NCI-H146 treated with DMSO at 0.1 percent for 48 hours (cell line): ENCODE measurements at regions not wholly inside any gene's neighbourhood (a gene's known extent, or its start where the extent isn't known, plus 50 kb on each side); places are given as distances from the start of the nearest gene placed in this dataset.

ENCODE experiments used
- DNase-seq: peaks from one replicate; lab custom pipeline; 2025; ENCODE audit not compliant: unreplicated experiment; lab: John Stamatoyannopoulos, UW

GRCh38 chr1:83735526-83735925 lies 263.4 kb downstream of the TTLL7 start:
- no peak for DNase-seq

- DNase-seq = no peak
Observed at GRCh38 chr1:83734420-83734819, 264.5 kb downstream of the TTLL7 start.

DNA sequence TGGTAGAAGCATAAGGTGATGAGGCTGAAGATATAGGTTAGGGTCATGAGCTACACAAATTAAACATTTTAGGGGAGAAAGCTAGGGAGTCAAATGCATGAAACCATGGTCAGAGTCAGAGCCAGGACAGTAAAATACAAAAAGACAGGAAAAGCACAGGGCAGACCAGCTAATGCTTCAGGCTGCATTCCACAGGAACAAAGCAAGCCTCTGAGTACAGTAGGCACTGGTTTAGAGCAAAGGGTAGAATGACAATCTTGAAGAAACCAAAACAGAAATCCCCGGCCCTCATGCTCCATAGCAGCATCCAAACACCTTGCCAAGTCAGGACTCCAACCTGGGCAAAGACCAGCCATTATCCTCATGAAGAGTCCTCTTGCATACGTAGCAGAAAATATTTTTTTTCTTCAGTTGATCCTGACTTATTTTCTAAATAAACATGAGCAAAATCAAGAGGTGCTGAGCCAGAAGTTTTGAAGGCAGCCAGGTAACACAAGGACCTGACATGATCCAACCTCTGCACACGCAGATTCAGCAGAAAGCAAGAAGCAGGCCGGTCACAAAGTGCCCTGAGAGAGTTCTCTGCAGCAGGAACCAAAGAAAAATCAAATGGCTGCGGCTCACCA lies 273.1 kb downstream of the TTLL7 start:
- DNase-seq = no peak

GRCh38 chr1:83718338-83718737 lies 280.6 kb downstream of the TTLL7 start:
- DNase-seq = no peak

GRCh38 chr1:83717785-83718184 lies 281.1 kb downstream of the TTLL7 start:
- no peak for DNase-seq

DNA sequence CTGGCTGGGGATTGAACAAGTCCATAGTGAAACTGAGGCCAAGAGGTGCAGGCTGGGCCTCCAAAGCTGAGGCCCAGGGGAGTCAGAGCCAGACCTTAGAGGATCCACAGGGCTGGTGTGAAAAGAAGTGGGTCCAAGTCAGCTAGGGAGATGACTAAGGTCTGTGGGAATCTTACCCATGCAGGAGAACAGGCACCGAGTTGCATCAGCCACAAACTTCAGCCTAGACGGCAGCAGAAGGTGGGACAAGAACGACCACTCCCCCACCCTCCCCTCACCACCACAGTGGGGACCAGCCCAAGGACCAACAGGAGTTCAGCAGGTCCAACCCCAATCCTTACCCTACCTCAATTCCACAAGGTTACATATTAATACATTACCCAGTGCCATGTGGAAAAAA lies 282.3 kb downstream of the TTLL7 start:
- no peak for DNase-seq

GRCh38 chr1:83715550-83715949 lies 283.4 kb downstream of the TTLL7 start:
- no peak for DNase-seq

- DNase-seq = no peak
Observed at GRCh38 chr1:83709662-83710061, 289.3 kb downstream of the TTLL7 start.

DNA sequence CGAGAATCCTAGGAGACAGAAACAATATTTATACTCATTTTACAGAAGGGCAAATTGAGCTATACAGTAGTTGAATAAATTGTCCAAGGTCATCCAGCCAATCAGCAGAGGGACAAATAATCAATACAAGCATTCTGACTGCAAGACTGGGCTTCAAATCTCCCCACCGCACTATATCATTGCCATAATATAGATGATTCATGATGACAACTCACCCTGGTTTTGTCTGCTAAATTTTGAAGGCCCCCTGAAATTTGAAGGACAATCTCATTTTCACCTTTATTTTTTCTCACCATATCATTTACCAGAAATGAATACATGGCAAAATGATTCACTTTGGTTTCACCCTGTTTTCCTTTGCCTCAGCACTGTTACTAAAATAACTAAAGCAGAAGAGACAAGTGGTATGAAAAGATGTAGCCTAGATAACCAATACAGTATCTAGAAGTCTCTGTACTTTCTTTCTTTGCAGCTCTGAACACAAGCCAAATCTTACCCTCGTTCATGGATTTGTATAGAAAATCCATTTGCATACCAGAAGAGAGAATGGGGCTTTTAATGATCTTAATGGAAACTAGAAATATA lies 292.5 kb downstream of the TTLL7 start:
- DNase-seq = no peak

GRCh38 chr1:83705091-83705490 lies 293.8 kb downstream of the TTLL7 start:
- no peak for DNase-seq

DNA sequence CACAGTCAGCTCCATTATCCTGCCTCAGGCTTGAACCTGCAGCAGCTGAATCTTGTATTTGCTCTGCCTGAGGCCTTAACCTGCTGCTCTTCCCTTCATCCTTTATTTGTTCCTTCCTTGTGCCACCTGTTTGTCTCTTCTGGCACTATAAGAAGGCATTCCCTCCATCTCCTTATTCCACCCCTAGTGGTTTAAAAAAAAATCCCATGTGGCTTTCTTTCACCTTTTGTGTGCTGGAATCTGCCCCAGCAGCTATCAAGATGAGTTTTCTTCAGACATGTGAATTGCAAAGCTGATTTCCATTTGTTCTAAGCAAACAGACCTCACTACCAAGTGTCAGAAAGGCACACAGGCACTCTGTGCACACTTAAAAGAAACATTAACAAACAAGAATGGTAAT lies 294.6 kb downstream of the TTLL7 start:
- DNase-seq = peak; percentile 14

- no peak for DNase-seq
Observed at GRCh38 chr1:83702356-83702755, 296.6 kb downstream of the TTLL7 start.

DNA sequence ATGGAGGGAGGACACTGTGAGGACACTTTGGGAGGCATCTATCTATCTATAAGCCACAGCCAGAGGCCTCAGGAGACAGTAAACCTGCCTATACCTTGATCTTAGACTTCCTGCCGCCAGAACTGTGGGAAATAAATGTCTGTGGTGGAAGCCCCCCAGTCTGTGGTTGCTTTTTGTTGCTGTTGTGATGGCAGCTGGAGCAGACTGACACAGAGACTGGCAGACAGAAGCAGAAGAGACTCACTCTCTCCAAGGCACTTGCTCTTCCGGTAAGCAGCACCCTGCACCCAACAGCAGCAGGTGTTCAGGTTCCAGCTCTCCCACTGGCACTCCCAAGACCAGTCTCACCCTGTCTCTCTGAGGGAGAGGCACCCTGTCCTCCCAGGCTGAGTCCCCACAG lies 297.6 kb downstream of the TTLL7 start:
- DNase-seq = no peak

- DNase-seq = no peak
Observed at GRCh38 chr1:83698644-83699043, 300.3 kb downstream of the TTLL7 start.

GRCh38 chr1:83697961-83698360 lies 301.0 kb downstream of the TTLL7 start:
- no peak for DNase-seq

DNA sequence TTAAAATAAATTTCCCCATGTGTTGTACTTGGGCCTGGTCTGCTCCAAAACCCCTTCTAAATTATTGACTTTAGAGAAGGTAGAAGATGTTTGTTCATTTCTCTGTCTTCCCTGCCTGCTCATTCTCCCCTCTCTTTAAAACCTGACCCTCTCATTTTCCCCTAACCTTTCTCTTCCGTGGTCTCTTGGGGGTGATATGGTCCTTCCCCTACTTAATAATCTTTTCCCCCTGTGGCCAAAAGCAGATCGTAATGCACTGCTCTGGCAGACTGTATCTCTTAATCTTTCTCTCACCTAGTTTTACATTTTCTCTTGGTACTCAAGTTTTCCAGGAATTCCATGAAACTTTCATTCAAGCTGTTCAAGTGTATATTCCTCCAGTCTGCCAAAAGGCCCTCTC lies 301.7 kb downstream of the TTLL7 start:
- no peak for DNase-seq

GRCh38 chr1:83694449-83694848 lies 304.5 kb downstream of the TTLL7 start:
- no peak for DNase-seq

DNA sequence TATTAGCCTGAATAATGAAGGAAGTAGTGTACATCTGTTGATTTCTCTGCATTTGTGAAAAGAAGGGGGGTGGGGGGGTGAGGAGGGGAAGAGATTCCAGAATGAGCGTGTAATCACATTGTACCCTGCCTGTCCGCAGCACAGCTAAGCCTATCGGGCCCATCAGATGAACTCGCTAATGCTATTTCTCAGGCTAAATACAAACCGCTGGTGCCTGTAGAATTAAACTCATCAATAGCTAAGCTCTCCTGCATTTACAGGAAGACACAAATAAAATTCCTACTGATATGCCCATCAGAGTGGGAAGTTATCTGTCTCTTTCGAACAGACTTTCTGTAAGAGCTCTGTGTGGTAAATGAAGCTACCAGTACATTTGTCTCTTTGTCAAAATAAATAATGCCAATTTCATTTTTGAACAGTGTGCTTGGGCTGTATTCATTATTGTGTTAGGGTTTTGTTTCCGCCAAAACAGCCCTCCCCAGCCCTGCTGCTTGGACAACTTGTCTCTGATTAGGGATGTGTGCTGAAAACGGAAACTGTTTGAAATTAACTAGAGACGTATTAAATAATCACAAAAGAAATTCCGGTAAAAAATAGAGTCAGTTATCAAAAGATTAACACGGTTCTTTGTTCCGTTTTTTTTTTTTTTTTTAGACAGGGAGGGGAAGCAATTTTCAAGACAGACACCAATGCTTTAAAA lies 305.4 kb downstream of the TTLL7 start:
- peak; percentile 41 for DNase-seq

- peak; percentile 93 for DNase-seq
Observed at GRCh38 chr1:83692524-83693381, 306.2 kb downstream of the TTLL7 start.

- DNase-seq = peak; percentile 60
Observed at GRCh38 chr1:83691953-83692500, 306.9 kb downstream of the TTLL7 start.
